HL-60 (cell line): ENCODE measurements at regions not wholly inside any gene's neighbourhood (a gene's known extent, or its start where the extent isn't known, plus 50 kb on each side); places are given as distances from the start of the nearest gene placed in this dataset.

ENCODE experiments used
- DNase-seq, 2 experiments: peaks; one replicate each; pipeline ENCODE4 v3.0.0-alpha.2; 2010 to 2020; ENCODE audit warnings: low read depth in 1 of 2, low spot score in 1 of 2
- H3K27ac ChIP-seq: fragments of 250-450 bp; sonication (Bioruptor Pico); replicated peaks from 2 replicates; pipeline ENCODE4 v1.5.1; 2020; ENCODE audit warnings: mild to moderate bottlenecking, moderate library complexity
- H3K27me3 ChIP-seq: fragments of 250-450 bp; sonication (Bioruptor Pico); 2 replicates; pipeline ENCODE4 v1.5.1; 2021; ENCODE audit warnings: mild to moderate bottlenecking, moderate library complexity; ENCODE audit not compliant: insufficient read depth, poor library complexity, severe bottlenecking
- H3K4me3 ChIP-seq: replicated peaks from 2 replicates; pipeline ENCODE4 v1.5.1; 2011; ENCODE audit warnings: mild to moderate bottlenecking, control low read depth, low read length; ENCODE audit not compliant: insufficient read depth
- CTCF ChIP-seq: IDR thresholded peaks from one replicate; pipeline ENCODE4 v1.5.1; 2011; ENCODE audit warnings: low read length, control low read depth, inconsistent platforms; ENCODE audit not compliant: insufficient read depth
- GABPA ChIP-seq: IDR thresholded peaks from 2 replicates; pipeline ENCODE4 v1.6.1; 2012; ENCODE audit warnings: low read depth
- POLR2AphosphoS5 ChIP-seq: IDR thresholded peaks from 2 replicates; pipeline ENCODE4 v1.6.1; 2012; ENCODE audit warnings: low read depth
- SPI1 ChIP-seq: IDR thresholded peaks from 2 replicates; pipeline ENCODE4 v1.6.1; 2012; ENCODE audit warnings: low read depth, mild to moderate bottlenecking, borderline replicate concordance
- TF ChIP-seq, protein P1 (sequence below): IDR thresholded peaks from 2 replicates; pipeline ENCODE4 v1.6.1; 2012; ENCODE audit warnings: low read depth; ENCODE audit not compliant: insufficient replicate concordance

GRCh38 chr13:65763811-65764210 is 1466.3 kb downstream of the PCDH9 start:
- TF ChIP-seq SPI1 (no peak), CTCF (no peak), GABPA (no peak), POLR2AphosphoS5 (no peak)
- TF ChIP-seq, protein P1, sequence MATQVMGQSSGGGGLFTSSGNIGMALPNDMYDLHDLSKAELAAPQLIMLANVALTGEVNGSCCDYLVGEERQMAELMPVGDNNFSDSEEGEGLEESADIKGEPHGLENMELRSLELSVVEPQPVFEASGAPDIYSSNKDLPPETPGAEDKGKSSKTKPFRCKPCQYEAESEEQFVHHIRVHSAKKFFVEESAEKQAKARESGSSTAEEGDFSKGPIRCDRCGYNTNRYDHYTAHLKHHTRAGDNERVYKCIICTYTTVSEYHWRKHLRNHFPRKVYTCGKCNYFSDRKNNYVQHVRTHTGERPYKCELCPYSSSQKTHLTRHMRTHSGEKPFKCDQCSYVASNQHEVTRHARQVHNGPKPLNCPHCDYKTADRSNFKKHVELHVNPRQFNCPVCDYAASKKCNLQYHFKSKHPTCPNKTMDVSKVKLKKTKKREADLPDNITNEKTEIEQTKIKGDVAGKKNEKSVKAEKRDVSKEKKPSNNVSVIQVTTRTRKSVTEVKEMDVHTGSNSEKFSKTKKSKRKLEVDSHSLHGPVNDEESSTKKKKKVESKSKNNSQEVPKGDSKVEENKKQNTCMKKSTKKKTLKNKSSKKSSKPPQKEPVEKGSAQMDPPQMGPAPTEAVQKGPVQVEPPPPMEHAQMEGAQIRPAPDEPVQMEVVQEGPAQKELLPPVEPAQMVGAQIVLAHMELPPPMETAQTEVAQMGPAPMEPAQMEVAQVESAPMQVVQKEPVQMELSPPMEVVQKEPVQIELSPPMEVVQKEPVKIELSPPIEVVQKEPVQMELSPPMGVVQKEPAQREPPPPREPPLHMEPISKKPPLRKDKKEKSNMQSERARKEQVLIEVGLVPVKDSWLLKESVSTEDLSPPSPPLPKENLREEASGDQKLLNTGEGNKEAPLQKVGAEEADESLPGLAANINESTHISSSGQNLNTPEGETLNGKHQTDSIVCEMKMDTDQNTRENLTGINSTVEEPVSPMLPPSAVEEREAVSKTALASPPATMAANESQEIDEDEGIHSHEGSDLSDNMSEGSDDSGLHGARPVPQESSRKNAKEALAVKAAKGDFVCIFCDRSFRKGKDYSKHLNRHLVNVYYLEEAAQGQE, result no peak
- Histone ChIP-seq H3K27ac (no peak overlapping the region), H3K27me3 (no peaks in the 10 kb centered on the region), H3K4me3 (no peak overlapping the region)
- no peak for DNase-seq

DNA sequence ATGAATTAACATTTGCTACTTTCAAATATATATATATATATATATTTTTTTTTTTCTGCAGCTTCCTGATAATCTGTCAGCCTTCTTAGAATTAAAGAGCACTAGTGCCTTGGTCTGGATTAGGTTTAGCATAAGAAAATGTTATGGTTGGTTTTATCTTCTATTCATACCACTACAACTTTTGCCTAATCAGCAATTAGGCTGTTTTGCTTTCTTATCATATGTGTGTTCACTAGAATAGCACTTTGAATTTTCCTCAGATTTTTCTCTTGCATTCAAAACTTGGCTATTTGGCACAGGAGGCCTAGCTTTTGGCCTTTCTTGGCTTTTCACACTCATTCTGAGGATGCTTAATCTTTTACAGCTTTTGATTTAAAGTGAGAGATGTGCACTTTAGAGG is 1468.1 kb downstream of the PCDH9 start:
- DNase-seq, result no peak
- Histone ChIP-seq H3K27me3 (no peaks in the 10 kb centered on the region), H3K4me3 (no peak overlapping the region), H3K27ac (no peak overlapping the region)
- no peak for TF ChIP-seq GABPA
- TF ChIP-seq, protein P1, result no peak
- TF ChIP-seq POLR2AphosphoS5, result no peak
- no peak for TF ChIP-seq CTCF
- TF ChIP-seq SPI1, result no peak

- TF ChIP-seq, protein P1, result no peak
- TF ChIP-seq POLR2AphosphoS5, result no peak
- no peak for TF ChIP-seq SPI1
- no peak for TF ChIP-seq CTCF
- no peak for TF ChIP-seq GABPA
- no peak for DNase-seq
- Histone ChIP-seq H3K27me3 (no peaks in the 10 kb centered on the region), H3K4me3 (no peak overlapping the region), H3K27ac (no peak overlapping the region)
These were observed 1474.0 kb downstream of the PCDH9 start for GRCh38 chr13:65756071-65756671.
